ENCODE measurements at regions not wholly inside any gene's neighbourhood (a gene's known extent, or its start where the extent isn't known, plus 50 kb on each side); places are given as distances from the start of the nearest gene placed in this dataset.

DNA sequence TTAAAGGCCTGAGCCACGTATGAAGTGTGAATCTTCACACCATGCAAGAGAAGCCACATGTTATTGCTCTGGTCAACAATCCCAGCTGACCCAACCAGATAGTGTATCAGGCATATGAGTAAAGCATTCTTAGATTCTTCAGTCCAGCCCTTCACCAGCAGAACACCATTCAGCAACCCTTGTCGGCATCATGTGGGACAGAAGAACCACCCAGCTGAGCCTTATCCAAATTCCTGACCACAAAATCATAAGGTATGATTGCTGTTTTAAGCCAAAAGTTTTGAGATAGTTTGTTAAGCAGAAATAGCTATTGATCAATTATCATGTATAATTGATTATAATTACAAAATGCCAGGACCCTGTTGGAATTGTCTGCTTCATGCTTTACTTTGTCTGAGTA, 664.9 kb downstream of the VRK1 start:
- no peak overlapping the region for H3K27ac ChIP-seq (ENCODE audit: low read length)
- no peak overlapping the region for H3K4me3 ChIP-seq (ENCODE audit: low read length)
- peaks cover 5% of the 10 kb centered on the region; the same call in 1 of the 2 replicates for H3K4me1 ChIP-seq (ENCODE audit: insufficient read depth, low read length)
- no peak overlapping the region for H3K9ac ChIP-seq (ENCODE audit: low read depth, low read length)
- H3K36me3 ChIP-seq (ENCODE audit: insufficient read depth, low read depth, low read length), result no peaks in the 10 kb centered on the region
- H3K27me3 ChIP-seq (ENCODE audit: insufficient read depth, low read length), result peaks cover 25% of the 10 kb centered on the region
- H3K9me3 ChIP-seq (ENCODE audit: insufficient read depth, low read depth, low read length), result peaks cover 14% of the 10 kb centered on the region

DNA sequence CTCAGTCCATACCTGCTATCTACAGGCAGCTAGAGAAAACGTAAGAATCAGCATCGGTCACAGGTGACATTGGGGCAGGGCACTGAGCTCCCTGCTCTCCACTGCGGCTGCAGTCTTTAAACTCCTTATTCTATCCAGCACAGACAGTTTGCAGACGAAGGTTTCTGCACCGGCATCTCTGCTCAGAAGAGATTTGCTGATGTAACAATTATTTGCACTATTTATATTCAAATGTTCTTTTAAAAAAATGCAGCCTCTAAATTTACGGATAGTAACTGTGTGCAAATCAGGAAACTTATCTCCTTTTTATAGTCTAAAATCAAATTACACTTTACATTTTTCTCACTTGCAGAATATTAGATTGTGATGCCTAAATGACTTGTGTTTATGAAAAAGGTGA, 671.0 kb downstream of the VRK1 start:
- Histone ChIP-seq H3K27me3 (ENCODE audit: insufficient read depth, low read length) (no peaks in the 10 kb centered on the region), H3K4me1 (ENCODE audit: insufficient read depth, low read length) (peaks cover 10% of the 10 kb centered on the region; the same call in 1 of the 2 replicates), H3K9ac (ENCODE audit: low read depth, low read length) (no peak overlapping the region), H3K27ac (ENCODE audit: low read length) (no peak overlapping the region), H3K4me3 (ENCODE audit: low read length) (no peak overlapping the region), H3K36me3 (ENCODE audit: insufficient read depth, low read depth, low read length) (no peaks in the 10 kb centered on the region), H3K9me3 (ENCODE audit: insufficient read depth, low read depth, low read length) (no peaks in the 10 kb centered on the region)

DNA sequence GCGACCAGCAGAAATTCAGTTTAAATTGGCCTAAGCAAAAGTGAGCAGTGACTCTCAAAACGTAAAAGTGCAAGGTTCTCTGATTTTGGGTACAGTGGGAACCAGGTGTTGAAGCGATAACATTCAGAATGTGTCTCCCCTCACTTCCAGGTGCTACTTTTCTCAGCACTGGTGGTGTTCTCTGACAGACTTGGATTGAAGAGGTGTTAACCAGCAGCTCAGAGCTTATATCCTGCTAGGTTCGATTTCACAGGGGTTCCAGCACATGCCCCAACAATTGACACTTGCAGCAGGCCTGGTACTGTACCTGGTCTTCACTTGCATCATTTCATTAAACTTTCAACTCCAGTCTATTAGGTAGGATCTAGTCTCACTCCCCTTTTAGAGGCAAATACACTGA, 680.2 kb downstream of the VRK1 start:
- Histone ChIP-seq H3K4me3 (ENCODE audit: low read length) (no peak overlapping the region), H3K9me3 (ENCODE audit: insufficient read depth, low read depth, low read length) (no peaks in the 10 kb centered on the region), H3K4me1 (ENCODE audit: insufficient read depth, low read length) (no peaks in the 10 kb centered on the region), H3K27ac (ENCODE audit: low read length) (no peak overlapping the region), H3K9ac (ENCODE audit: low read depth, low read length) (no peak overlapping the region), H3K36me3 (ENCODE audit: insufficient read depth, low read depth, low read length) (no peaks in the 10 kb centered on the region), H3K27me3 (ENCODE audit: insufficient read depth, low read length) (no peaks in the 10 kb centered on the region)

DNA sequence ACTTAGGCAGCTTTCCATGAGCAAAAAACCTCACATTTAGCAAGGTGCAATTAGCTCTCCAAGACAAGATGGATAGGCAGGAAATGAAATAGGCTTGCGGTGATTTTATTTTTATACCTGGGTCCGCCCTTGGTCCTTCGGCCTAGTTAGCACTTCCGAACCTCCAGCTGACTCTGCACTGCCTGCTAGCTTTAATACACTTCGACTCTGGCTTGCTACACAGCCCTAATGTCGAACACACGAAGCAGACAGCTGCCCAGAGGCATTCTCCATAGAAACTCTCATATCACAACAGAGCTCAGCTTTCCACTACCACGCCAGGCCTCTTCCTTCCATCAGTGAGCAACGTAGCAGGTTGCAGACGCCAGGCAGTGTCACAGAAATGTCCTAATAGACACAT, 688.0 kb downstream of the VRK1 start:
- Histone ChIP-seq H3K9ac (ENCODE audit: low read depth, low read length) (no peak overlapping the region), H3K9me3 (ENCODE audit: insufficient read depth, low read depth, low read length) (no peaks in the 10 kb centered on the region), H3K4me1 (ENCODE audit: insufficient read depth, low read length) (no peaks in the 10 kb centered on the region), H3K36me3 (ENCODE audit: insufficient read depth, low read depth, low read length) (no peaks in the 10 kb centered on the region), H3K27me3 (ENCODE audit: insufficient read depth, low read length) (no peaks in the 10 kb centered on the region), H3K27ac (ENCODE audit: low read length) (no peak overlapping the region), H3K4me3 (ENCODE audit: low read length) (no peak overlapping the region)

DNA sequence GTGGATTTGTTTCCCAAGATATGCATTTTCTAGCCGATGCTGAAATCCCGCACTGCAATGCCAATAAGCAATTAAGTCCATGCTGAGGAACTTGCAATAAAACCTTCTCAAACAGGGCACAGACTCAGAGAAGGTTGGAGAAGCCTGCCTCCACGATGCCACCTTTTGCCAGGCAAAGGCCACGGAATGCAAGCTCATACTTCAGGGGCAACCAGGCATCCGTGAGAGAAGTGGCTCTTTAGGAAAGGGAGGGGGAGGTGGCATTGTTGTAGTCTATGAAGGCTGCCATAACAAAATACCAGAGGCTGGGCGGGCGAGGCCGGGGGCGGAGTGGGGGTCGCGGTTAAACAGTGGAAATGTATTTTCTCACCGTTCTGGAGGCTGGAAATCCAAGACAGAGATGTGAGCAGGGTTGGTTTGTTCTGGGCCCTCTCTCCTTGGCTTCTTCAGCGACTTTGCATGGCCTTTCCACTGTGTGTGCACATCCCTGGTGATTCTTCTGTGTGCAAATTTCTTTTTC, 689.5 kb downstream of the VRK1 start:
- Histone ChIP-seq H3K27ac (ENCODE audit: low read length) (no peak overlapping the region), H3K27me3 (ENCODE audit: insufficient read depth, low read length) (no peaks in the 10 kb centered on the region), H3K4me3 (ENCODE audit: low read length) (no peak overlapping the region), H3K9me3 (ENCODE audit: insufficient read depth, low read depth, low read length) (no peaks in the 10 kb centered on the region), H3K4me1 (ENCODE audit: insufficient read depth, low read length) (no peaks in the 10 kb centered on the region), H3K9ac (ENCODE audit: low read depth, low read length) (no peak overlapping the region), H3K36me3 (ENCODE audit: insufficient read depth, low read depth, low read length) (no peaks in the 10 kb centered on the region)

DNA sequence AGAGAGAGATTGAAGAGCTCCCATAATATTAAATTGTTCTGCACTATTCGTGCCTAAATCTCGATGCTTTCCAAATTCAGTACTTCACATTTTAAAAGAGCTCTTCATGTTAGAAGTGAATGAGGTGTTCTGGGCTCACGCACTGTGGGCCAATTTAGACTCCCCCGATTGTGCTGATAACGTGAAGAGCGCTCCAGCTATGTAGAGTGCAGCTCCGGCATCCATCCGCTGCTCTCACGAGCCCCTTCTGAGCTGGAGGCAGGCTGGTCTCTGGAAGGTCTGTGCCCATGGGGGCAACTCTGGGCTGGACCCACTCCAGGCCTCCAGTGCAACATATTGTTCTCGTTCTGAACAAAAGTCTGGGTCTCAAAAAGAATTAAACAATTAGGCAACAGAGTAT, 692.6 kb downstream of the VRK1 start:
- H3K27me3 ChIP-seq (ENCODE audit: insufficient read depth, low read length), result no peaks in the 10 kb centered on the region
- no peak overlapping the region for H3K27ac ChIP-seq (ENCODE audit: low read length)
- H3K9me3 ChIP-seq (ENCODE audit: insufficient read depth, low read depth, low read length), result no peaks in the 10 kb centered on the region

GRCh38 chr14:97490521-97491070, 693.4 kb downstream of the VRK1 start:
- Histone ChIP-seq H3K27ac (ENCODE audit: low read length) (no peak overlapping the region), H3K9ac (ENCODE audit: low read depth, low read length) (no peak overlapping the region), H3K4me3 (ENCODE audit: low read length) (no peak overlapping the region), H3K9me3 (ENCODE audit: insufficient read depth, low read depth, low read length) (no peaks in the 10 kb centered on the region), H3K4me1 (ENCODE audit: insufficient read depth, low read length) (no peaks in the 10 kb centered on the region), H3K27me3 (ENCODE audit: insufficient read depth, low read length) (no peaks in the 10 kb centered on the region), H3K36me3 (ENCODE audit: insufficient read depth, low read depth, low read length) (no peaks in the 10 kb centered on the region)

More for the DNA sequence above, 692.6 kb downstream of the VRK1 start:
- Histone ChIP-seq H3K4me1 (ENCODE audit: insufficient read depth, low read length) (no peaks in the 10 kb centered on the region), H3K9ac (ENCODE audit: low read depth, low read length) (no peak overlapping the region), H3K36me3 (ENCODE audit: insufficient read depth, low read depth, low read length) (no peaks in the 10 kb centered on the region), H3K4me3 (ENCODE audit: low read length) (no peak overlapping the region)

- H3K4me1 ChIP-seq (ENCODE audit: insufficient read depth, low read length), result peaks cover 5% of the 10 kb centered on the region; the same call in 1 of the 2 replicates
- no peaks in the 10 kb centered on the region for H3K9me3 ChIP-seq (ENCODE audit: insufficient read depth, low read depth, low read length)
- H3K36me3 ChIP-seq (ENCODE audit: insufficient read depth, low read depth, low read length), result no peaks in the 10 kb centered on the region
- no peak overlapping the region for H3K9ac ChIP-seq (ENCODE audit: low read depth, low read length)
- H3K27ac ChIP-seq (ENCODE audit: low read length), result no peak overlapping the region
- no peak overlapping the region for H3K4me3 ChIP-seq (ENCODE audit: low read length)
- H3K27me3 ChIP-seq (ENCODE audit: insufficient read depth, low read length), result no peaks in the 10 kb centered on the region
Observed at GRCh38 chr14:97491697-97492096, 694.5 kb downstream of the VRK1 start.

- no peak overlapping the region for H3K4me3 ChIP-seq (ENCODE audit: low read length)
- H3K4me1 ChIP-seq (ENCODE audit: insufficient read depth, low read length), result peaks cover 7% of the 10 kb centered on the region; the same call in 1 of the 2 replicates
- no peaks in the 10 kb centered on the region for H3K27me3 ChIP-seq (ENCODE audit: insufficient read depth, low read length)
- no peak overlapping the region for H3K9ac ChIP-seq (ENCODE audit: low read depth, low read length)
- no peaks in the 10 kb centered on the region for H3K36me3 ChIP-seq (ENCODE audit: insufficient read depth, low read depth, low read length)
- H3K9me3 ChIP-seq (ENCODE audit: insufficient read depth, low read depth, low read length), result no peaks in the 10 kb centered on the region
- H3K27ac ChIP-seq (ENCODE audit: low read length), result no peak overlapping the region
Observed at GRCh38 chr14:97499790-97500481, 702.8 kb downstream of the VRK1 start.

GRCh38 chr14:97506626-97507025, 709.4 kb downstream of the VRK1 start:
- Histone ChIP-seq H3K9me3 (ENCODE audit: insufficient read depth, low read depth, low read length) (peaks cover 33% of the 10 kb centered on the region), H3K9ac (ENCODE audit: low read depth, low read length) (no peak overlapping the region)

DNA sequence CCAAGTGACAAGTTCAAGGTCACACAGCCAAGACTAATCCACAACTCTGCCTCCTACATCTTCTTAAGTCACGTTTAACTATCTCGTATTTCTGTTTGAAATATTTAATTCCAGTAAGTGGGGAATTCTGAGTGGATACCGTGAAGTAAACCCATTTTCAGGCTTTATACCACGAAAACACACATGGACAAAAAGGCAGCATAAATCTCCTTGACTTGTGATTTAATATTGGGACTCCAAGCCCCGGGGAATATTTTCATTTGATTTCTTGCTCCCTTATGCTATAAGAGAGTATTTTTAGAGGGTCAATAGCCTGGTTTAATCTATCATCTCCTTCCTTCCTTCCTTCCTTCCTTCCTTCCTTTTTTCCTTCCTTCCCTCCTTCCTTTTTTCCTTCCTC, 716.7 kb downstream of the VRK1 start:
- no peak overlapping the region for H3K9ac ChIP-seq (ENCODE audit: low read depth, low read length)

More at GRCh38 chr14:97506626-97507025, 709.4 kb downstream of the VRK1 start:
- Histone ChIP-seq H3K36me3 (ENCODE audit: insufficient read depth, low read depth, low read length) (no peaks in the 10 kb centered on the region), H3K27me3 (ENCODE audit: insufficient read depth, low read length) (no peaks in the 10 kb centered on the region), H3K27ac (ENCODE audit: low read length) (no peak overlapping the region), H3K4me1 (ENCODE audit: insufficient read depth, low read length) (no peaks in the 10 kb centered on the region), H3K4me3 (ENCODE audit: low read length) (no peak overlapping the region)

DNA sequence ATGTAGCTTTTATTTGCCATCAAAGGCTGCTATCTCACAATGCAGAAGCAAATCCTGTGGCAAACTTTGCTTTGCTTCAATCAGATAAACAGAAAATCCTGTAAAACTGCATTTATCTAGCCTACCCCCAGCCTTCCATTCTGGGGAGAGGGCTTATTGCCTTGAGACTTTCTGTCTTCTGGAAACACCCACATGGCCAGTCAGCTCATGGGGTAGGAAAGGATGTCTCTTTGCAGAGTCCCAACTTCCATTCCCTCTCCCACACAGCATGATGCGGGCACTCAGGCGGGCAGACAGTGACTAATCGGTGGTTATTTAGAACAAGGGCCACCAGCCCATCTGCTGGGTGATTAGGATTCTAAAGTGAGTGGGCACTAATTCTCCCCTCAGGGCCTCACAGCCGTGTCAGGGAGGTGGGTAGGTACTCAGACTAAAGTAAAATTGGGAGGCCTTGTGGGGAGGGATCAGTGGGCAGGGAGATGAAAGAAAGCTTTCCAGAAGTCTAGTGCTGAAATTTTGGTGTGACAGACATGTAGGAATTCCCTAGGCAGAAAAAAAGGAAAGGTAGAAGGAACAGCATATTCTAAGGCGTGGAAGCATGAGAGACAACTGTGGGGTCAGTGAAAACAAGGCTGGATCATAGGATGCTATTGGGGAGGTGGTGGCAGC, 720.5 kb downstream of the VRK1 start:
- Histone ChIP-seq H3K9me3 (ENCODE audit: insufficient read depth, low read depth, low read length) (no peaks in the 10 kb centered on the region), H3K27me3 (ENCODE audit: insufficient read depth, low read length) (no peaks in the 10 kb centered on the region), H3K9ac (ENCODE audit: low read depth, low read length) (no peak overlapping the region), H3K4me1 (ENCODE audit: insufficient read depth, low read length) (no peaks in the 10 kb centered on the region), H3K27ac (ENCODE audit: low read length) (no peak overlapping the region), H3K4me3 (ENCODE audit: low read length) (no peak overlapping the region), H3K36me3 (ENCODE audit: insufficient read depth, low read depth, low read length) (no peaks in the 10 kb centered on the region)

More for the DNA sequence above, 716.7 kb downstream of the VRK1 start:
- Histone ChIP-seq H3K27ac (ENCODE audit: low read length) (no peak overlapping the region), H3K27me3 (ENCODE audit: insufficient read depth, low read length) (no peaks in the 10 kb centered on the region), H3K4me1 (ENCODE audit: insufficient read depth, low read length) (no peaks in the 10 kb centered on the region), H3K9me3 (ENCODE audit: insufficient read depth, low read depth, low read length) (peaks cover 8% of the 10 kb centered on the region; the same call in 1 of the 2 replicates), H3K36me3 (ENCODE audit: insufficient read depth, low read depth, low read length) (no peaks in the 10 kb centered on the region), H3K4me3 (ENCODE audit: low read length) (no peak overlapping the region)
